T-helper 1 cell treated with Interleukin-12 subunit alpha and Interleukin-12 subunit beta and Interleukin-4 antibody, amounts not matched to agents 30 ng/mL and 1 ng/mL, for 36 hours (primary cell): ENCODE measurements at regions not wholly inside any gene's neighbourhood (a gene's known extent, or its start where the extent isn't known, plus 50 kb on each side); places are given as distances from the start of the nearest gene placed in this dataset.

Source experiments
- intact Hi-C: fragments of 100-400 bp; cut with micrococcal nuclease; formaldehyde crosslinking; loops from one replicate; pipeline ENCODE4 v1.15.1; 2024

DNA sequence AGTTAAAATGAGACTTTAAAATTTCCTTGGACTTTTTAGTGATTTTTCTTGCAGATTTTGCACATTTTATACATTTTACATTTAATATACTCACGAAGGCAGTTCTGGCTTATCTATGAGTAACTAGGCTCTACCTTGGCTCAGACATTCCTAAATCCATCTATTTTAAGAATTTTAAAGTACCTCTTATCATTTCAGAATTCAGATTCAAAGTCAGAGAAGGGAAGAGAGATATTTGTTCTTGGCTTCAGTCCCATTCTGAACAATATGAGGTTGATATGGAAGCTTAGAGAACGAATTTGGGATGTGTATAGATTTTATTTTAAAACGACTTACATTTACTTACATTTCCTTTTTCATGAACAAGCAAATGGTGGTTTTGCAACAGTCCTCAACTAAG is 230.2 kb downstream of the LMO4 start:
- intact Hi-C loops, result no loop called here

DNA sequence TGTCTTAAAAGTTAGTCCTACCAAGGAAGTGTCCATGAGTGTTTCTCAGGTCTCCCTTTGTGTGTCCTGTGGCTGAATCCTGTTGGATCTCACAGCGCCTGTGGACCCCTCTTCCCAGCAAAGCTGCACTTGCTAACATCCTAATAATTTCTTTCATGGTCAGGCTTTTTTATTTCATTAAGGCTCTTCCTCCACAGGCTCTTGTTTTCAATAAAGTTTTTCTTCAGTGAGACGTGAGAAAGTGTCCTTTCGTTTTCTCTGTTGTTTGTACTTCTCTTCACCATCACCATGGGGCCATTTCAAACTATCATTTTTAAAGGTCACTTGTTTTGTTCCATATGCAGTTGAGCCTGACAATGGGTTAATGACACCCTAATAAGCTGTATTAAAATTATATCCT is 231.5 kb downstream of the LMO4 start:
- intact Hi-C loops, result loop anchor here (5.0 kb wide), 1 partner anchor 937 kb away; no protein-coding TSS in a partner anchor

DNA sequence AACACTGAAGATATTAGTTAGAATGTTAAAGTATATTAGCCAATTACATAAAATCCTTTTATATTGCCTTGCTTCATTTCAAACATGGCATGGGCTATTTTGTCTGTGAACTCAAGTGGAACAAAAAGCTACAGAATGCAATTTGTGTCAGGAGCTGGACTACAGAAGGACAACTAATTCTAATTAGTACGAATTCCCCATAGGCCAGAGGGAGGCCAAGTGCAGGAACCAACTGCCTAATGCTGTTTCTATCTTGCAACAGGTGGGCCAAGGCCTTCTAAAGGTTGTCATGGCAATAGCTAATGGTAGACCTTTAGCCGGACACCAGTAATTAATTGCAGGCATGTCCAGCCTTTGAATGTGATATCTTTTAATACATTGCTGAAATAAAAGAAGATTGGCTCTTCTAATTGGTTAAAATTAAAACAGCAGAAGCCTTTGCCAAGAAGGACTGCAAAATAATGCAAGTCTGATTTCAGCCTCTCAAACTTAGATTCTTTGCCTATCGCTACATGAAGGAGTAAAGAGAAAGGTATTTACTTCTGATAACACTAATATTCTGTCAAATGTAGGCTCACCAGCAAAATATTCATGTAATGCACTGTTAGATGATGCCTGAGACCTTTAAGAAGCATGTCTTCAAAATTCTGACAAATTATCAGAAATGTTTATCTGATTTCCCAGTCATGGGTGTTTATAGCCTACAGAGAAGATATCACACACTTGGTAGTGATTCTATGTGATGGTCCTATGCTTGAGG is 232.1 kb downstream of the LMO4 start:
- intact Hi-C loops, result loop anchor here (5.0 kb wide), 1 partner anchor 937 kb away; no protein-coding TSS in a partner anchor

DNA sequence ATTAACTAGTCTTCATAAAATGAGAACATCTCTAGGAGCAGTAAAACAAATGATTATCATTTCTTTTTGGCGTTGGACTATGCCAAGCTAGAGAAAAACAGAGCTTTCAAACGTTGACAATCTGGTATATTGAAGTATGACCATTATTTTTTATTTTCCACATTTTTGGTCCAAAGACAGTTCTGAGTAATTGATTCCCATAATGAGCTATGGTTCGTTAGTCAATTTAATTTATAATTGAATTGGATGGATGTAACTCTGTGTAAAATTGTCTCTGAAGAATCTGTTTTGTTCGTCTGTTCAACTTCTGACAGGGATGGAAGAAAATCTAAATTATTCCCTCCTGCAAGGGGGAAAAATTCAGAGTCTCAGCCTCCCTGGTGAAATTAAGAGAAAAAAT is 234.5 kb downstream of the LMO4 start:
- intact Hi-C loops, result loop anchor here (5.0 kb wide), 1 partner anchor 934 kb away; no protein-coding TSS in a partner anchor

DNA sequence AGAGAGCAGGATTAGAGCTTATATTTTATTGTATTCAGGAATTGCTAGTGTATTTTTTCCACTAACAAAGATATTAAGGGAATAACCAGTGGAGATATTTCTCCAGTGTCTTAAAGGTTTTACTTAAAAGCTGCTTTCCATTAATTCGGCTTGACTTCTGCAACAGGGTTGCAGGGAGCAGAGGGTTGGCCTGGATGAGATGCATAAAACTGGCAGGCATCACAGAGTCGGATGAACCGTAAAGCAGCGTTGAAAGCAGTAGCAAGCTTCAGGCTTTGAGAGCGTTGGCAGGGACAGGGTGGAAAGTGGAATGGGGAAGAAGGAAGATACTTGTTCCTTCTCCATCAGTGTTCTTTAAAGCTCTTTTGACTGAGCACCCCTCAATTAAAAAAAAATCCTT is 237.2 kb downstream of the LMO4 start:
- intact Hi-C loops, result no loop called here

DNA sequence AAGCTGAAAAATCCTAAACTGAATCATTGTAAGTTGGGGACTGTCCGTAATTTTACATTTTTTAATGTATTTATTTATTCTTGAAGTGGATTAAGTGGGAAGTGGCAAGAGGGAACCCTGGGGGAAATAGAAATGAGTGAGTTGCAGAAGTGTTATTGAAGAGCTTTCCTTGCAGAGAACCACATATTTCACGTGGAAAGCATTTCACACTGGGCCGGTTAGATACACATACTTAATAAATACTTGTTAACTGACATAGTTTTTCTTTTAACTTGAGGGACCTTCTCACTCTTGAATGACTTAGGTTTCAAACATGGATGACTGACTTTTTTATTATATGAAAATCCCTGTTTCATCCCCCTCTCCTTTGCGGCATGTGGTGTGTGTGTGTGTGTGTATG is 239.3 kb downstream of the LMO4 start:
- intact Hi-C loops, result no loop called here

DNA sequence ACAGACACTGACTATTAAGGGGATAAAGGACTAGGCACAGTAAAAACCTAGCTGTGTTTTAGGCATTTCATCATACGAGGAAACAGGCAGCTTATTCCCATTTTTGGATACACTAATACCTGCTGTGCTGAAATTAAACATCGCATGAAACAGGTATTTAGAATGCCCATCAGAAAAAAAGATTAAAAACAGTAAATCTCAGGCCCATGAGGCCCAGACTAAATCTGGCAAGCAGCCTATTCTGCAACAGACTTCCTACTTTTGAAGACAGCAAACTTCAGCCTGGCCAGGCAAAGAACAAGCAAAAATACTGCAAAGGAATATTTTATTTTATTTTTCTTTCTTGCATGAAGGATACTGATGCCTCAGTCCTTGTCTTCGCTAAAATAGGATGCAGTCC is 240.2 kb downstream of the LMO4 start:
- intact Hi-C loops, result no loop called here

DNA sequence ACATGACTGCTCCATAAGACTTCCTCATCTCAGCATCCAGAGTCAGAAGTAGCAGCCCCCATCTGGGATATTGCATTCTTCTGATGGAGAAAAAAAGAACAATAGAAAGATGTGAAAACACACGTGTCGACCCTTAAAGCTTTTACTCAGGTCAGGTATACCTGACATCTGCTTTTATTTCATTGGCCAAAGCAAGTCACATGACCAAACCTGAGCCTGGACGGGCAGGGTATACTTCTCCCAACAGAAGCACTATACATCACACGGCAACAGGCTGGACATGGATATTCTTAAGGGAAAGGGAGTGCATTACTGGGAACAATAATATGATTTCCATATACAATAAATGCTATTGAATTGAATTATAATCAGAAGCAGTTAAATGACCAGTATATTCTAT is 243.3 kb downstream of the LMO4 start:
- intact Hi-C loops, result no loop called here

DNA sequence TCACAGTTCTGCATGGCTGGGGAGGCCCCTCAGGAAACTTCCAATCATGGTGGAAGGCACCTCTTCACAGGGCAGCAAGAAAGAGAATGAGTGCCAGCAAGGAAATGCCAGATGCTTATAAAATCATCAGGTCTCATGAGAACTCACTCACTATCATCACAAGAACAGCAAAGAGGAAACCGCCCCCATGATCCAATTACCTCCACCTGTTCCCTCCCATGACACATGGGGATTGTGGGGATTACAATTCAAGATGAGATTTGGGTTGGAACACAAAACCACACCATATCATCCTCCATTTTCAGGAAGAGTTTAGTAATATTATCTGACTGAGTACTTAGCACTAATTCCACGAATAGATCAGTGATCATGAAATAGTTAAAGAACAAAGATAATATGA is 244.2 kb downstream of the LMO4 start:
- intact Hi-C loops, result no loop called here

DNA sequence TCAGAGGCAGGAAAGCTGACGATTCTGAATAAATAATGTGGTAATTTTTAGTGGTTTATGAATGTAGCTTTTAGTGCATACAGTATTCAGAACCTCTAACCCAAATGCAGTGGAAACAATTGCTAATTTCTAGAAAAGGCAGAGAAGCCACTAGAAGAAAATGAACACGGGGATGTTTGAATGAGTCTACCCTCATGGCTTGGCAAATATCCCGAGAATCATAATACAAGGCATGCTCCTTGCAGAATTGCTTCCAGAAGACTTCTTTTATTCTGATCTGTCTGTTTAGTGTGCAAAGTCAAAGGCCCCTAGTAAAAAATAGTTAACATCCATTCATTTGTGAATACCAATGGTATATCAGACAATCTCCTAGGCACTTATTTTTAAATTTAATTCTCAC is 246.8 kb downstream of the LMO4 start:
- intact Hi-C loops, result no loop called here

DNA sequence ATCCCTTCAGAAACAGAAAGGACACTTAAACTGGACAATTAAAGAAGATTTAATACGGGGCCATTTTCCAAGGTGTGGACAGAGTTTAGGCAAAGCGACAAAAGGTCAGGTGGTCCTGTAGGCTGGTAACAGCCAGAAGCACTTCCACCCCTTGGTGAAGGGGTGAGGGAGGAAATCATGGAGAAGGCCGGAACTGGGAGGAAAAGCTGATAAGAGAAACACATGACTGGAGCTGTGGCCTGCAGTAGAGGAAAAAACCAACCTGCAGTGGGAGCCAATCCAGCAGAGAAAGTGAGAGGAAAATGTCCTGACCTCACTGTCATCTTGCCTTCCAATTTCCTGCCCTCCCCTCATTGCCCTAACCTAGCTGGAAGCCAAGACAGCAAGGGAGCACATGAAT is 249.8 kb downstream of the LMO4 start:
- intact Hi-C loops, result no loop called here

DNA sequence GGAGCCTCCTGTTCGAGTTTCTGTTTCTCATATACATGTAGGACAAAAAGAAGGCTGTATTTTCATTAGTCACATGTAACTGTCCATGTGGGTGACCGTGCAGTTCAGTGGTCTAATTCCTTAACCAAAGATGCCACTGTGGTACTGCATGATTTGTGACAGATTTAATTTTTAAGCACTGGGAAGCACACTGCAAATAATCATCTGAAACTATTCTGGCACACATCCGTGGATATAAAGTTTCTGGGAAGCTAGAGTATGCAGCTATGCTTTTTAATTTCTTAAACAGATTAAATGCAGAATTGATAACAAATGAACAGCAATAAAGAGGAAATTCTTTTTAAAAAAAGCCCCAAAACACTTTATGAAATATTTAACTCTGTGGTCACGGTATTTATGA is 254.8 kb downstream of the LMO4 start:
- intact Hi-C loops, result no loop called here

DNA sequence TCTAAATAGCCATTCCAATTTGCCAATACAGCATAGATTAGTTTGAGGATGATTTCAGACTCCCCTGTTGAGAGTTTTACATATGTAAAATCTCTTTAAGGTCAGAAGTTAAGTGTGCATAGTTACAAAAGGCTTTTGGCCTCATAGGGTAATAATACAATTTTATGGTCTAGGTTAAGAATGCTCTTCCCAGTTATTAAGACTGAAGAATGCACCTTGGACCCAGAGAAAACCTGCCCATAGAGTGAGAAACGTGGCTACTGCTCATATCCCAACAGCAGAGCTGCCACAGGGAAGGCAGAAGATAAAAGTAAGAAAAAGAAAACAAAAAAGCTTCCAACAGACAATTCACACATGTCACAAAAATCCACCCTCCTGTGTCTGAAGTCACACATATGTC is 255.9 kb downstream of the LMO4 start:
- intact Hi-C loops, result no loop called here

DNA sequence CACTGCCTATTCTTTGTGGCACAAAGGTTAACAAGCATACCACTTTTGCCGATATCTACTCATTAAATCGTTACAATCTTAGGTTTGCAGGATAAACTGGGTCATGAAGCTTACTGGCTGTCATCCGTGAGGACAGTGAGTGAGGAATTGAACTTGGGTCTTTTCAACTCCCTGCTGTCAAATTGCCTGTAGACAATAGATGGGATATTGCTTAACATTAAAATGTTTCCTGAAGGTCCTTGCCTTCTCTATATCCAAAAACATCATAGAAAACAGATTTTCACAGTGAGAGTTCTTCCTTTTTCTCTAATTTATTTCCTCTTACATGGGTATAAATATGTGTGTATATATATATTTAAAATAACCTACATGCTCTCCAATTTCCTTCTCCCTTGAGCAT is 257.8 kb downstream of the LMO4 start:
- intact Hi-C loops, result no loop called here

DNA sequence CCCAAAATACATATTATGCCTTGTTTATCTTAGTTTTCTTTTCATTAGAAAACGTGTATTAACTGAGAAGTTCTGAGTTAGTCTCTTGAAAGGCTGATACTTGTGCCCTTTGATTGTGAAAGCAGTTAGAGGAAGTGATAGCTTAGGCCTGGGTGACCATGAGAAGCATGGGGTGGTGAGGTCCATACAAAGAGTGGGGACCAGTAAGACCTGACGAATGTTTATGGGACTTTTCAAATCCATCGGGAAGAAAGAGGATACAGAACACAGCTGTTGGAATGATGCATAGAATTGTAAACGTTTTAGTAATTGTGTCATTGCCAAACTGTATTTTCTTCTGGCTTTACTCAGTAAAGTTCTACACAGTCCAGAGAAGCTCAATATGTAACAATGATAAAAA is 259.8 kb downstream of the LMO4 start:
- intact Hi-C loops, result no loop called here

DNA sequence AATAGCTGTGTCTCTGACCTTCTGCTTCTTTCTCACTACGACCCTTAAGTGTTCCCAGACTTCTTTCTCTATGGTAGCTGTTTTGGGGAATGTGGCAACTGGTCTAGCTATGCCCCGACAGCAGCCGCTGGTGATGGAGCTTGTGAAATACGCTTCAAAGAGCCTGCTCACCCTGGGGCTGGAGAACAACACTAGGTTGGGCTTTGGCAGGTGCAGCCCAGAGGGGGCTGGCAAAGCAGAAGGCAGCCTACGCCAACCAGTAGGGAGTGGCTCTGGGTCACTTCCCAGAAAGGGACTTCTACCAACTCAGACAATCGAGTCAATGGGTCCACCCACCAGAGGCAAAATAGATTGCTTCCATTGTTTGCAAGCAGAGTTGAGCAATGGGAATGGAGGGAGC is 262.8 kb downstream of the LMO4 start:
- intact Hi-C loops, result no loop called here

DNA sequence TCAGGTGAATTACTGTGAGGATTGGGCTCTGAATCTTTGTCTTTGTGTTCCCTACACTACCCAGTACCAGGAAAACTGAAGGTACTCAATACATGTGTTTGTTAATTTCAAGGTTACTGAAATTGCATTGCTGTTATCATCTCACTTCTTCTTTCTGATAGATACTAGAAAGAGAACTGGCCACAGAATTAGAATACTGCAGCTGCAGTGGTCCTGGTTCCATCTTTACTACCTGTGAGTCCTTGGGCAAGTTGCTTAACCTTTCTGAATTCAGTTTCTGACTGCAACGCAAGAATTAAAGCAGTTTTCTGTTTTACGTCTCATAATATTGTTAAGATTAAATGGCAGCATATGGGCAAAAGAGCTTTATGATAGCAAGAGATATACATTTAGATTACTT is 263.5 kb downstream of the LMO4 start:
- intact Hi-C loops, result no loop called here

DNA sequence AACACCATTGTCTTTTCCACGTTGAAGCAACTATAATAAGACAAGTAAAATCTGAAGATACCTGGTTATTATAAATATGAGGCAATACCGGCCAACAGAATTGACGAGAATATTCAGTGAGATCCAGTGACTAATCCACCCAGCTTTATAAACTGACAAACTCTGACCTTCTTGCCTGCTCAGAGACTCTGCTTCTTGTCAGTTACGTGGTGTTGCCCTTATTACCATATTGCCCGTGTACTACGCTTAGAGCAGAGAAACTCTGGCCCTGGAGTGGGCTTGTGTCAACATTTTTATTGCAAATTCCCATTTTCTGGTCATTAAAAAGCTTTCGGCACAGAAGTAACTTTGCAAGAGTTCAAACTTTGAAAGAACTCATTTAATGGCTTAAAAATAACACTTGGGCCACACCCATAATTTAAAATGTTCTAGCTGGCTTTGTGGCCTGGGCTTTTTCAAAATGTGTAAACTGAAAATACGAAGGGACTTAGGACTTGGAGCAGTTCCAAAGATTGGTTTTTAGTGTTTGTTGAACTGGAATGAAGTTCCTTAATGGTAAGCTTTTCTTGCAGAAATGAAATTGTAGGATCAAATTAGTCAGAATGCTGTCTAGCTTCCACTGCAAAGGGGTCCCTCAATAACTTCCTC is 266.2 kb downstream of the LMO4 start:
- intact Hi-C loops, result no loop called here

DNA sequence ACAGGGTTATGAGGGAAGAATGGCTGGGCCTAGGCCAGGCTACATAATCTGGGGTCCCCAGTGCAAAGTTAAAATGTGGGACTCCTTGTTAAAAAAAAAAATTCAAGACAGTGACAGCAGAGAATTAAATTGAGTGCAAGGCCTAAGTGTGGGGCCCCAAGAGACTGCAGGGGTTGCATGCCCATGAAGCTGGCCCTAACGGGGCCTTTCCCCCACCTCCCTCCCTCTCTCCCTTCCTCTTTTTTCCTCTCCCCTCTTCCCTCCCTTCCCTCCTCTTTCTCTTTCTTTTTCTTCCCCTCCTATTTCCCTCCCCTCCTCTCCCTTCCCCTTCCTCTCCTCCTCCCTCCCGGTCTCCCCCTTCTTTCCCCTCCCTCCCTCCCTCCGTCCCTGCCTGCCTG is 266.7 kb downstream of the LMO4 start:
- intact Hi-C loops, result no loop called here

DNA sequence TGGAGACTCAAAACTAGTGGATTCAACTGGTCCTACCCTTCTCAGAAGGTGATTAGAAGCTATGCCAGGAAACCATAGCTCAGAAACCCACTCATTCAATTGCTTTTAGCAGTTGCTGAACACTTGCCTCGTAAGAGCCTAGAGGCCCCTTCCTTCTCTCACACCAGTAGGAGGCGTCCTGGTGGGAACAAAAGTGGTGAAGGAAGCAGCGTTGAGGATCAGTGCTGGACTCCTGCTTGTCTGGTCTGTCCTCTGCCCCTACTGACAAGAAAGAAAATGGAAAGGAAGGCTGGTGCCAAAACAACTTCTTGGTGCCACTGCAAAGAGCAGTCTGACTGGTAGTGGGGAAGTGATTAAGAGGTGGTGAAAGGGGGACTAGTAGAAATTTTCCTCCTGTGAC is 269.7 kb downstream of the LMO4 start:
- intact Hi-C loops, result no loop called here

DNA sequence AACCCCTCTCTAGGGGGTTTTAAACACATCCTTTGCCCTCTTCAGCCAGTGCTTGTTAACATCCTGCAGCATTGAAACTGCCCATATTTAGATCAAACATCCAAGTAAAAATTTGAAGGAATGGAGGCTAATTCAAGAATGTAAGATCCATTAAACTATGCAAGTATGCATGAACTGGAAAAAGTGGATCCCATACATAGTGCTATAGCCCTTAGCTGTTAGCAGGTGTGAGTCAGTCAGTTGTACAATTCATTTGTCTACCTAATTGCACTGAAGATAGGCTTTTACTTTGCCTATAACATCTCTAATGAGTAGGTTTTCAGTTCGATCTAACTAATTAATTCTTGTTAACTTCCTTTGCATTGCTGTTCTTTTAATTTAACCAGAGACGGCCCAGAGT is 270.9 kb downstream of the LMO4 start:
- intact Hi-C loops, result no loop called here

DNA sequence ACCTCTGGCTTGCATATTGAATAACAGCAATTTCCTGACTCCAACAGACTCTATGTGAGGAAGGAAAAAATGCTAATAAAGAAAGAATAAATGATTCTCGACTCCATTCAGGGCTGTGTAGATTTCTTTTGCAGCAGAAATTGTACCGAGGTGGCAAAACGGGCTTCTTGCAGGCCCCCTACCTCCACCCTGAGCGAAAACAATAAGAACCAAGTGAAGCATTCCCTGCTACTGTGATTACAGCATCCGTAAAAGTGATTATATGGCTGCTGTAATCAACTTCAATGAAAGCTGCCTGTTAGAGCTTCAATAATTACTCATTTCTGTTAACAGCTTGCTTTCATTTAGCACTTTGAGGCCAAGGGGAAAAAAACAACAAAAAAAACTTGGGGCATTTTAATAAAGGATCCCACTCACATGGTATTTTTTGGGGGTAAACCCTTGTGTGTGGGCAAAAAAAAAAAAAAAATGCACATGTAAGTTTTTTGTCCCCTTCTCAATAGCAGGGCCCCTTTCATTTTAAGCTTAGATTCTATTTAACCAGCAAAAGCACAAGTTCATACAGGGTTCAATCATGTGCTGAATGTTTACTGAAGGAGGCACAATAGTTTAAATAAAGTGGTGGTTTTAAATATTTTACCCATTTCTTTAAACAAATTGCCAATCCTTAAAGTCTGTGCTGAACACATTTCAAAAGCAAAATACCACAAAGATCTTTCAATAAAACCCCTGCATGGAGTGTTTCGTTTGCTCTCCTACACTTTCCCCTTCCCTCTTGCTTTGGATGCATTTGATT is 271.6 kb downstream of the LMO4 start:
- intact Hi-C loops, result no loop called here
